Vagina (tissue), 2 donors: ENCODE measurements at regions not wholly inside any gene's neighbourhood (a gene's known extent, or its start where the extent isn't known, plus 50 kb on each side); places are given as distances from the start of the nearest gene placed in this dataset.

ENCODE experiments used
- CTCF ChIP-seq, 3 experiments: fragments of 450-650 bp in 2 of 3; fragments of 200-600 bp in 1 of 3; sonication (generic) in 1 of 3; IDR thresholded peaks; one replicate each; pipeline ENCODE4 v1.5.1; 2017 to 2019; ENCODE audit warnings: antibody characterized with exemption in 3 of 3, mild to moderate bottlenecking in 2 of 3, moderate library complexity in 2 of 3
- POLR2A ChIP-seq, 2 donors: fragments of 450-650 bp; IDR thresholded peaks; one replicate each; pipeline ENCODE4 v1.6.1; 2017; ENCODE audit warnings: antibody characterized with exemption in 2 of 2, mild to moderate bottlenecking in 2 of 2, moderate library complexity in 2 of 2
- POLR2AphosphoS5 ChIP-seq, 2 donors: sonication (generic); formaldehyde crosslinking; IDR thresholded peaks; one replicate each; pipeline ENCODE4 v1.9.0; 2017; ENCODE audit warnings: antibody characterized with exemption in 2 of 2, mild to moderate bottlenecking in 2 of 2, low read depth in 1 of 2; ENCODE audit not compliant: insufficient read depth in 1 of 2

- TF ChIP-seq CTCF (IDR thresholded peaks at IDR 0.05) (no peak), POLR2A (IDR thresholded peaks at IDR 0.05) (no peak), POLR2AphosphoS5 (IDR thresholded peaks at IDR 0.05; ENCODE audit: insufficient read depth in 1 of 2, low read depth in 1 of 2) (no peak)
These were observed 60.0 kb upstream of the TCERG1L start for GRCh38 chr10:131371571-131371970.
